H9 (cell line): ENCODE measurements at regions not wholly inside any gene's neighbourhood (a gene's known extent, or its start where the extent isn't known, plus 50 kb on each side); places are given as distances from the start of the nearest gene placed in this dataset.

Source experiments
- DNase-seq: peaks from one replicate; pipeline ENCODE4 v3.0.0-alpha.2; 2017
- H2AFZ ChIP-seq: one replicate; pipeline ENCODE4 v1.6.1; 2013; ENCODE audit warnings: mild to moderate bottlenecking, low read length, control low read depth, moderate library complexity
- H2AK5ac ChIP-seq: 2 replicates; pipeline ENCODE4 v1.6.1; 2013; ENCODE audit warnings: low read length, control low read depth, mixed read lengths; ENCODE audit not compliant: insufficient read length
- H2BK120ac ChIP-seq: one replicate; pipeline ENCODE4 v1.6.1; 2013; ENCODE audit warnings: low read depth, mild to moderate bottlenecking, low read length, control low read depth, inconsistent platforms; ENCODE audit not compliant: poor library complexity, severe bottlenecking
- H2BK12ac ChIP-seq: 2 replicates; pipeline ENCODE4 v1.6.1; 2013; ENCODE audit warnings: low read length, control low read depth, mixed read lengths, low read depth; ENCODE audit not compliant: insufficient read length
- H2BK15ac ChIP-seq: 2 replicates; pipeline ENCODE4 v1.6.1; 2013; ENCODE audit warnings: low read depth, low read length, control low read depth
- H2BK20ac ChIP-seq: one replicate; pipeline ENCODE4 v1.6.1; 2013; ENCODE audit warnings: low read depth, mild to moderate bottlenecking, low read length, control low read depth, inconsistent platforms; ENCODE audit not compliant: poor library complexity, severe bottlenecking
- H2BK5ac ChIP-seq: 2 replicates; pipeline ENCODE4 v1.6.1; 2013; ENCODE audit warnings: low read length, control low read depth, mixed read lengths; ENCODE audit not compliant: insufficient read length
- H3K14ac ChIP-seq: 2 replicates; pipeline ENCODE4 v1.6.1; 2013; ENCODE audit warnings: low read length, control low read depth; ENCODE audit not compliant: insufficient read depth
- H3K18ac ChIP-seq: 2 replicates; pipeline ENCODE4 v1.6.1; 2013; ENCODE audit warnings: low read depth, mild to moderate bottlenecking, mixed read lengths, low read length, control low read depth; ENCODE audit not compliant: insufficient read length
- H3K23ac ChIP-seq: 2 replicates; pipeline ENCODE4 v1.6.1; 2013; ENCODE audit warnings: low read length, control low read depth, mixed read lengths, low read depth; ENCODE audit not compliant: insufficient read length
- H3K23me2 ChIP-seq: 2 replicates; pipeline ENCODE4 v1.6.1; 2013; ENCODE audit warnings: low read depth, mild to moderate bottlenecking, mixed read lengths, low read length, control low read depth; ENCODE audit not compliant: insufficient read length, poor library complexity, severe bottlenecking
- H3K27ac ChIP-seq: 2 replicates; pipeline ENCODE4 v1.5.1; 2013; ENCODE audit warnings: low read length, control low read depth, mixed read lengths, low read depth; ENCODE audit not compliant: insufficient read length
- H3K27me3 ChIP-seq: 2 replicates; pipeline ENCODE4 v1.6.1; 2013; ENCODE audit warnings: low read length, control low read depth, inconsistent platforms; ENCODE audit not compliant: insufficient read depth
- H3K4ac ChIP-seq: 2 replicates; pipeline ENCODE4 v1.6.1; 2013; ENCODE audit warnings: low read depth, mild to moderate bottlenecking, control low read depth, inconsistent platforms, low read length, moderate library complexity
- H3K4me1 ChIP-seq: 2 replicates; pipeline ENCODE4 v1.6.1; 2013; ENCODE audit warnings: low read length, control low read depth, inconsistent platforms; ENCODE audit not compliant: insufficient read depth
- H3K4me2 ChIP-seq: 2 replicates; pipeline ENCODE4 v1.6.1; 2013; ENCODE audit warnings: low read length, control low read depth, mixed read lengths; ENCODE audit not compliant: insufficient read length, insufficient read depth
- H3K56ac ChIP-seq: 2 replicates; pipeline ENCODE4 v1.6.1; 2013; ENCODE audit warnings: low read depth, mild to moderate bottlenecking, mixed read lengths, low read length, control low read depth; ENCODE audit not compliant: insufficient read length
- H3K79me1 ChIP-seq: 2 replicates; pipeline ENCODE4 v1.6.1; 2013; ENCODE audit warnings: low read depth, mild to moderate bottlenecking, moderate library complexity, low read length, control low read depth, inconsistent platforms; ENCODE audit not compliant: insufficient read depth, poor library complexity, severe bottlenecking
- H3K79me2 ChIP-seq: 2 replicates; pipeline ENCODE4 v1.6.1; 2013; ENCODE audit warnings: low read length, control low read depth, inconsistent platforms; ENCODE audit not compliant: insufficient read depth
- H3K9ac ChIP-seq: 2 replicates; pipeline ENCODE4 v1.6.1; 2013; ENCODE audit warnings: low read length, control low read depth, mixed read lengths; ENCODE audit not compliant: insufficient read length; ENCODE audit errors: extremely low read depth
- H3K9me3 ChIP-seq: one replicate; pipeline ENCODE4 v1.6.1; 2013; ENCODE audit warnings: low read depth, low read length, inconsistent platforms; ENCODE audit not compliant: control insufficient read depth
- H3T11ph ChIP-seq: one replicate; pipeline ENCODE4 v1.6.1; 2013; ENCODE audit warnings: mild to moderate bottlenecking, low read length, control low read depth, inconsistent platforms
- H4K20me1 ChIP-seq: one replicate; pipeline ENCODE4 v1.6.1; 2013; ENCODE audit not compliant: control insufficient read depth, insufficient read length, insufficient read depth
- H4K5ac ChIP-seq: 2 replicates; pipeline ENCODE4 v1.6.1; 2013; ENCODE audit warnings: low read depth, mild to moderate bottlenecking, mixed read lengths, low read length, control low read depth; ENCODE audit not compliant: insufficient read length
- H4K8ac ChIP-seq: replicated peaks from 2 replicates; pipeline ENCODE4 v1.6.1; 2013; ENCODE audit warnings: low read length, control low read depth, mixed read lengths, low read depth; ENCODE audit not compliant: insufficient read length
- H4K91ac ChIP-seq: 2 replicates; pipeline ENCODE4 v1.6.1; 2013; ENCODE audit warnings: low read depth, mild to moderate bottlenecking, moderate library complexity, mixed read lengths, low read length, control low read depth; ENCODE audit not compliant: insufficient read length
- H3K27ac Mint-ChIP-seq, 3 experiments: 2 replicates in 2 of 3; 3 replicates in 1 of 3; pipeline ENCODE4 v1.8.0; 2020 to 2021; ENCODE audit warnings: mixed read lengths in 3 of 3, mild to moderate bottlenecking in 1 of 3, moderate library complexity in 1 of 3
- H3K27me3 Mint-ChIP-seq: 2 replicates; pipeline ENCODE4 v1.8.0; 2021; ENCODE audit warnings: low read depth, mild to moderate bottlenecking, moderate library complexity, mixed read lengths
- H3K36me3 Mint-ChIP-seq, 3 experiments: 2 replicates in 2 of 3; 3 replicates in 1 of 3; pipeline ENCODE4 v1.8.0; 2020 to 2021; ENCODE audit warnings: low read depth in 3 of 3, mixed read lengths in 3 of 3; ENCODE audit not compliant: insufficient read depth in 1 of 3
- H3K4me1 Mint-ChIP-seq, 2 experiments: 2 replicates each; pipeline ENCODE4 v1.8.0; 2020; ENCODE audit warnings: mixed read lengths in 2 of 2
- H3K4me3 Mint-ChIP-seq, 2 experiments: 2 replicates in 1 of 2; 3 replicates in 1 of 2; pipeline ENCODE4 v1.8.0; 2020 to 2021; ENCODE audit warnings: mild to moderate bottlenecking in 2 of 2, mixed read lengths in 2 of 2, moderate library complexity in 1 of 2
- H3K9me3 Mint-ChIP-seq, 2 experiments: 2 replicates in 1 of 2; 3 replicates in 1 of 2; pipeline ENCODE4 v1.8.0; 2020; ENCODE audit warnings: mild to moderate bottlenecking in 2 of 2, mixed read lengths in 2 of 2, moderate library complexity in 1 of 2
- CTCF ChIP-seq: fragments of 200-600 bp; sonication (generic); conservative IDR thresholded peaks from 3 replicates; pipeline ENCODE4 v1.8.0; 2021; ENCODE audit warnings: antibody characterized with exemption, mild to moderate bottlenecking

- H3K79me1 ChIP-seq: no peaks in the 10 kb centered on the region
- H2AFZ ChIP-seq: no peak overlapping the region
- no peaks in the 10 kb centered on the region for H3K23me2 ChIP-seq
- H2BK5ac ChIP-seq: no peak overlapping the region
- H3K4me1 ChIP-seq: no peaks in the 10 kb centered on the region; the same call in 1 of the 2 replicates
- Mint-ChIP-seq H3K27me3 (no peaks in the 10 kb centered on the region), H3K4me3 (no peak overlapping the region), H3K9me3 (no peaks in the 10 kb centered on the region), H3K27ac (no peak overlapping the region), H3K4me1 (peaks cover 3 to 4% of the 10 kb centered on the region in 2 experiments), H3K36me3 (no peaks in the 10 kb centered on the region)
- no peak overlapping the region for H3K23ac ChIP-seq
- no peak overlapping the region for H3K56ac ChIP-seq
- no peak overlapping the region for H2BK120ac ChIP-seq
- H2BK20ac ChIP-seq: no peak overlapping the region
- no peak overlapping the region for H3K4ac ChIP-seq
- no peak overlapping the region for H4K8ac ChIP-seq
- H4K5ac ChIP-seq: no peak overlapping the region
- H4K91ac ChIP-seq: no peak overlapping the region
- H3T11ph ChIP-seq: no peak overlapping the region
- no peak overlapping the region for H3K18ac ChIP-seq
- H3K27ac ChIP-seq: no peak overlapping the region
- no peaks in the 10 kb centered on the region for H3K27me3 ChIP-seq
- no peak overlapping the region for H3K14ac ChIP-seq
- H2BK12ac ChIP-seq: no peak overlapping the region
- no peaks in the 10 kb centered on the region for H3K79me2 ChIP-seq
- no peak for TF ChIP-seq CTCF
- no peak overlapping the region for H2AK5ac ChIP-seq
- H3K9ac ChIP-seq: no peak overlapping the region
- no peaks in the 10 kb centered on the region for H4K20me1 ChIP-seq
- no peak overlapping the region for H2BK15ac ChIP-seq
- H3K4me2 ChIP-seq: no peak overlapping the region
- no peak for DNase-seq
- no peaks in the 10 kb centered on the region for H3K9me3 ChIP-seq
Observed at GRCh38 chr12:84631020-84631419, 281.6 kb downstream of the SLC6A15 start.
